Erythroblast (primary cell): ENCODE measurements at regions not wholly inside any gene's neighbourhood (a gene's known extent, or its start where the extent isn't known, plus 50 kb on each side); places are given as distances from the start of the nearest gene placed in this dataset.

Experiments
- GATA1 ChIP-seq: IDR thresholded peaks from 2 replicates; pipeline ENCODE4 v1.6.1; 2011; ENCODE audit warnings: low read depth, mild to moderate bottlenecking, control low read depth, low read length, moderate library complexity
- POLR2A ChIP-seq: IDR thresholded peaks from 2 replicates; pipeline ENCODE4 v1.6.1; 2011; ENCODE audit warnings: mild to moderate bottlenecking, low read length

DNA sequence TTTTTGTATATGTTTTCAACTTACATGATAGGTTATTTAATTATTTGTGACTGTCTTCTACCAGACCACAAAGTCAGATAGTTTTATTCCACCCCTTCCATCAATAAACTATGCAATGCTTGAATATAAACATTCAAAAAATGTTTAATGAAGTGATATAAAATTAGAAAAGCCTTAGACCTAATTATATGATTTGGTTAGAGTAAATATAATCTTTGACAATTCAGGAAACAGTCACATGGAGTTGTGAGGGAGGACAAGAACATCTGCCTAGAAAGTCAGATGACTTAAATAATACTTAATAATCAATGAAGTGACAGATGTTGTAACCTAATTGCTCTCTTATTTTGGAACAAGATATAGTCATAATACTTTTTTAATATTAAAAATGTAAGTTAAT lies 710.3 kb downstream of the ZBBX start:
- TF ChIP-seq POLR2A (no peak), GATA1 (no peak)
